ENCODE measurements at regions not wholly inside any gene's neighbourhood (a gene's known extent, or its start where the extent isn't known, plus 50 kb on each side); places are given as distances from the start of the nearest gene placed in this dataset.

DNA sequence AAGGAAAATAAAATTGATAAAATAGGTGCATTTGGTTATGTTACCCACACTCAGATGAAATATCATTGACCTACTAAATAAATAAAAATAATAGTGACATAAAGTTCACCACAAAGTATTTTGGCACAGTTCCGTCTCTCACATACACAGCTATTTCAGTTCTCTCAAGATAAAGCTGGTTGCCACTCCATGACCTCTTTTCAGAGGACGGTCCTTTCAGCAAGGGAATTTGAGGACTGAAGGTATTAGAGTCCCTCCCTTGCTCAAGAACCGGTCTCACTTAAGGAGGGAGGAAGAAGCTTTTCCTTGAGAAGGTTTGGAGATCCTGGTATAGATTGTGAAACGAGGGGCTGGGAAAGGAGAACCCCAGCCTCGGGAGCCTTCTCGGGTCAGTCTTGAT lies 285.5 kb upstream of the CFAP20DC start:
- Histone ChIP-seq H3K4me3 (no peak overlapping the region), H3K9me3 (no peaks in the 10 kb centered on the region), H3K27ac (no peak overlapping the region), H3K36me3 (no peaks in the 10 kb centered on the region), H3K4me1 (peaks cover 0 to 5% (median 0%) of the 10 kb centered on the region in 4 donors), H3K27me3 (no peaks in the 10 kb centered on the region)
- TF ChIP-seq POLR2A (IDR thresholded peaks at IDR 0.05), result no peak
- TF ChIP-seq, protein P1, sequence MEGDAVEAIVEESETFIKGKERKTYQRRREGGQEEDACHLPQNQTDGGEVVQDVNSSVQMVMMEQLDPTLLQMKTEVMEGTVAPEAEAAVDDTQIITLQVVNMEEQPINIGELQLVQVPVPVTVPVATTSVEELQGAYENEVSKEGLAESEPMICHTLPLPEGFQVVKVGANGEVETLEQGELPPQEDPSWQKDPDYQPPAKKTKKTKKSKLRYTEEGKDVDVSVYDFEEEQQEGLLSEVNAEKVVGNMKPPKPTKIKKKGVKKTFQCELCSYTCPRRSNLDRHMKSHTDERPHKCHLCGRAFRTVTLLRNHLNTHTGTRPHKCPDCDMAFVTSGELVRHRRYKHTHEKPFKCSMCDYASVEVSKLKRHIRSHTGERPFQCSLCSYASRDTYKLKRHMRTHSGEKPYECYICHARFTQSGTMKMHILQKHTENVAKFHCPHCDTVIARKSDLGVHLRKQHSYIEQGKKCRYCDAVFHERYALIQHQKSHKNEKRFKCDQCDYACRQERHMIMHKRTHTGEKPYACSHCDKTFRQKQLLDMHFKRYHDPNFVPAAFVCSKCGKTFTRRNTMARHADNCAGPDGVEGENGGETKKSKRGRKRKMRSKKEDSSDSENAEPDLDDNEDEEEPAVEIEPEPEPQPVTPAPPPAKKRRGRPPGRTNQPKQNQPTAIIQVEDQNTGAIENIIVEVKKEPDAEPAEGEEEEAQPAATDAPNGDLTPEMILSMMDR (IDR thresholded peaks at IDR 0.05), result no peak
- no peak for TF ChIP-seq EP300 (IDR thresholded peaks at IDR 0.05)
- 82 to 85% methylated on average over 5 to 6 of the region's 6 CpGs for WGBS, 2 donors
- no peak for DNase-seq (ENCODE audit: low spot score in 2 of 2)

DNA sequence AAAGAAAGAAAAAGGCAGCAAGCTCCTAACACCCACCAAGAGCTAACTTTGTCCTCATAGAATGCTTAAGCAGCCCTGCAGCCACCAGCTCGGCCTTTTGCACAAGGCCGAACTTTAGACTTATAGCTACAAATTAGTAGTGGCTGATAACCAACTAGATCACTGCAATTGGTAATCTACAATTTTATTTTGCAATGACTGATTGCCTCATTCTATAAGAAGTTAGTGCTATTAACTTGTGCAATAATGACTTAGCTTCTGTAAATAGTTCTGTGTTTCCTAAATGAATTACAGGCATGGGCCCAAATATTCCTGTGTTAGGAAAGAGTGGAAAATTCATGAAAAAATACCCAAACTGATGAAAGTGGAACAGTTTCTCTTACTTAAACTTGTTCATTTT lies 284.8 kb upstream of the CFAP20DC start:
- Histone ChIP-seq H3K4me3 (no peak overlapping the region), H3K9me3 (no peaks in the 10 kb centered on the region), H3K4me1 (peaks cover 0 to 5% (median 0%) of the 10 kb centered on the region in 4 donors), H3K27ac (no peak overlapping the region), H3K36me3 (no peaks in the 10 kb centered on the region), H3K27me3 (no peaks in the 10 kb centered on the region)
- TF ChIP-seq POLR2A (IDR thresholded peaks at IDR 0.05), result no peak
- TF ChIP-seq EP300 (IDR thresholded peaks at IDR 0.05), result no peak
- TF ChIP-seq, protein P1 (IDR thresholded peaks at IDR 0.05), result no peak
- 38 to 78% methylated on average over 2 of the region's 2 CpGs for WGBS, 2 donors
- no peak for DNase-seq (ENCODE audit: low spot score in 2 of 2)

DNA sequence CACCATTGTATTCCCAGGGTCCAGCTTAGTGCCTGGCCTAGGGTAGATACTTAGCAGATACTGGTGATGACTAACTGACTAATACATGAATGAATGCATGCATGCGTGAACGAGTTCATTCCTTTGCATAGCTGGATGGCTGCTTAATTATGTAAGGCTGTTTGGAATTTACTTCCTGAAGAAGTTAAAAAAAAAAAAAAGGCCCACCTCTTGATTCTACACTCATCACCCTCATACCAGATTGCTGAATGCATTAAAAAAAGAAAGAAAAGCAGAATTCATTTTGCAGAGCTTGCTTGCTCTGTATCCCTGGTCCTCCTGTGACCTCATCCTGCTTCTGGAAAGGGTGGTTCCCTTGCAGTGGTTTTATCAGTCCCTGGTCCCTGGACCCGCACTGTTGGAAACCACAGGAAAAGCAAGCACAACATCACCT lies 277.6 kb upstream of the CFAP20DC start:
- H3K27me3 ChIP-seq, result no peaks in the 10 kb centered on the region
- 70 to 74% methylated on average over 3 of the region's 3 CpGs for WGBS, 2 donors
- H3K4me1 ChIP-seq, result no peaks in the 10 kb centered on the region

DNA sequence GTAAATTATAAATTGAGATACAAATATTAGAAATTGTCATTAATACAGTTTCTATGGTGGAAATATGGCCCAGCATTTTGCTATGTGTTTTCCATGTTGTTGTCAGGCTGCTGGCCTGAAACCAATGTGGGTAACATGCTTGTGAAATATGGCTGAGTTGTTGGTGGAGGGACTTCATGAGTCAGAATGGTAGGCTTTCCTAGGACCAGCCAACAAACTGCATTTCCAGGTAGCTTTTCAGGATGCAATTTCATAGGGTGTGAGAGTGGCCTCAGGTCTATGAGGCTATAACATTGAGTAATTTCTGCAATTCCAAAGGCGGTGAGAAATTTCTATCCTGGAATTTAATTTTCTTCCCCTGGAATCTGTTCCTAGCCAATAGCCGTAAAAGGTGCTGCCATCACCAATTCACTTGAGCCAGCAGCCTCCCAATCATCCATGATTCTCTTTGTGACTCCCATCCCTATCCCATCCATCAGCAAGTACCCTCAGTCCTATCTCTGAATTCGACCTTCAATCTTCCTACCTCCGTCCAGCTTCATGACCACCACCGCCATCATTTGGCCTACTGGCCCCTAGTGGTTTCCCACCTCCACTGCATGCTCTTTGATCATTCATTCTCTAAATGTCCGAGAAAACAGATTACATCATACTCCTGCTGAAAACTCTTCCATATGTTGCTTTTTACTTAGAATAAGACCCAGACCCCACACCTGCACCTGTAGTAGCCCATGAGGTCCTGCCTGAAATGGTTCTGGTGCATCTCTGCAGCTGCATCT lies 276.6 kb upstream of the CFAP20DC start:
- H3K4me1 ChIP-seq, result no peaks in the 10 kb centered on the region
- 77 to 82% methylated on average over 6 of the region's 6 CpGs for whole genome bisulfite sequencing, 2 donors
- H3K4me3 ChIP-seq, result no peak overlapping the region
- TF ChIP-seq EP300 (IDR thresholded peaks at IDR 0.05), result no peak
- TF ChIP-seq, protein P1 (IDR thresholded peaks at IDR 0.05), result no peak
- no peak for TF ChIP-seq POLR2A (IDR thresholded peaks at IDR 0.05)
- no peak overlapping the region for H3K27ac ChIP-seq
- H3K27me3 ChIP-seq, result no peaks in the 10 kb centered on the region
- H3K36me3 ChIP-seq, result no peaks in the 10 kb centered on the region
- DNase-seq (ENCODE audit: low spot score in 2 of 2), result no peak
- H3K9me3 ChIP-seq, result no peaks in the 10 kb centered on the region

More for the DNA sequence above, 277.6 kb upstream of the CFAP20DC start:
- no peaks in the 10 kb centered on the region for H3K9me3 ChIP-seq
- no peak overlapping the region for H3K4me3 ChIP-seq
- TF ChIP-seq, protein P1 (IDR thresholded peaks at IDR 0.05), result no peak
- no peak for TF ChIP-seq EP300 (IDR thresholded peaks at IDR 0.05)
- no peak for TF ChIP-seq POLR2A (IDR thresholded peaks at IDR 0.05)
- no peak overlapping the region for H3K27ac ChIP-seq
- H3K36me3 ChIP-seq, result no peaks in the 10 kb centered on the region
- no peak for DNase-seq (ENCODE audit: low spot score in 2 of 2)

DNA sequence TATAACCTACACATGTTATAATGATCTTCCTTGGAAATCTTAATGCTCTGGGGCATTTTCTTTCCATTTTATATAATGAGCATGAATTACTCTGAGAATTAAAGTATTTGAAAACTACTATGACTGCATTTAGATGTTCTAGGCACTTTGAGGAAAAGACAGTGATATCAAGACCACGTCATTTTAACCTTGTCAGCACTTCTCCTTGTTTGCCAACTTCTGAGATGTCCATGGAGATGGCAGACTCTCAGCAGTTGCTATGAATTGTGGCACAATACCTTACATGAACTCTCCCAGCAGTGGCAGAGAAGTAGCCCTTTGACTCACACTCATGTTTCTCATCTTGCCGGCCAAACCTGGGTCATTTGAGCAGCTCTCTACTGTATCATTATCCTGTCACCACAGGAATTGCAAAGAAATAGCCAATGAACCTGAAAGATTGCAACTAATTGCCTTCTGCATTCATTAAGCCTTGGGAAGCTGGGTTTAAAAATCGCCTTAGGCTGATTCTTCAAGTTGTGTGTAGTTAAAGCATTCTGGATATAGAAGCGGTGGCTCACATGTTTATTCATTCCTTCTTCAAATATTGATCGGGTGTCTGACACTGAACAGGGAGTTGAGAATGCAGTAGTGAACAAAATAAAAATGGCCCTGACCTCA lies 272.2 kb upstream of the CFAP20DC start:
- no peak overlapping the region for H3K4me3 ChIP-seq
- no peaks in the 10 kb centered on the region for H3K36me3 ChIP-seq
- H3K9me3 ChIP-seq, result no peaks in the 10 kb centered on the region
- 89 to 93% methylated on average over 5 of the region's 5 CpGs for WGBS, 2 donors
- no peak for TF ChIP-seq POLR2A (IDR thresholded peaks at IDR 0.05)
- H3K4me1 ChIP-seq, result no peaks in the 10 kb centered on the region
- H3K27me3 ChIP-seq, result no peaks in the 10 kb centered on the region
- no peak overlapping the region for H3K27ac ChIP-seq
- DNase-seq (ENCODE audit: low spot score in 2 of 2), result no peak
